ENCODE measurements at regions not wholly inside any gene's neighbourhood (a gene's known extent, or its start where the extent isn't known, plus 50 kb on each side); places are given as distances from the start of the nearest gene placed in this dataset.

DNA sequence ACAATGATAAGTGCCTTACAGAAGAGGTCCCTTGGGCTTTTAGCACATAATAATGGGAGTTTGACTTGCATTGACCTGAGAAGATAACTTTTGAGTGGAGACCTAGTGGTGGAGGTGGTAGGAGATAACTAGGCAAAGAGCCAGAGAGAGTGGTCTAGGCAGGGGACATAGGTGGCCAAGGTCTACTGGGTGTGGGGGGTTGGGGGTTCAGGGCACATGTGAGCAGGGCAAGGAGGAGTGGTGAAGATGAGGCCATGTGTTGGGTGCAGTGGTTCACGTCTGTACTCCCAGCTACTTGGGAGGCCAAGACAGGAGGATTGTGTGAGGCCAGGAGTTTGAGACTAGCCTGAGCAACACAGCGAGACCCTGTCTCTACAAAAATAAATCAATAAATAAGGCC is 74.3 kb upstream of the CTNNBL1 start (continued):
- TF ChIP-seq, protein P1, sequence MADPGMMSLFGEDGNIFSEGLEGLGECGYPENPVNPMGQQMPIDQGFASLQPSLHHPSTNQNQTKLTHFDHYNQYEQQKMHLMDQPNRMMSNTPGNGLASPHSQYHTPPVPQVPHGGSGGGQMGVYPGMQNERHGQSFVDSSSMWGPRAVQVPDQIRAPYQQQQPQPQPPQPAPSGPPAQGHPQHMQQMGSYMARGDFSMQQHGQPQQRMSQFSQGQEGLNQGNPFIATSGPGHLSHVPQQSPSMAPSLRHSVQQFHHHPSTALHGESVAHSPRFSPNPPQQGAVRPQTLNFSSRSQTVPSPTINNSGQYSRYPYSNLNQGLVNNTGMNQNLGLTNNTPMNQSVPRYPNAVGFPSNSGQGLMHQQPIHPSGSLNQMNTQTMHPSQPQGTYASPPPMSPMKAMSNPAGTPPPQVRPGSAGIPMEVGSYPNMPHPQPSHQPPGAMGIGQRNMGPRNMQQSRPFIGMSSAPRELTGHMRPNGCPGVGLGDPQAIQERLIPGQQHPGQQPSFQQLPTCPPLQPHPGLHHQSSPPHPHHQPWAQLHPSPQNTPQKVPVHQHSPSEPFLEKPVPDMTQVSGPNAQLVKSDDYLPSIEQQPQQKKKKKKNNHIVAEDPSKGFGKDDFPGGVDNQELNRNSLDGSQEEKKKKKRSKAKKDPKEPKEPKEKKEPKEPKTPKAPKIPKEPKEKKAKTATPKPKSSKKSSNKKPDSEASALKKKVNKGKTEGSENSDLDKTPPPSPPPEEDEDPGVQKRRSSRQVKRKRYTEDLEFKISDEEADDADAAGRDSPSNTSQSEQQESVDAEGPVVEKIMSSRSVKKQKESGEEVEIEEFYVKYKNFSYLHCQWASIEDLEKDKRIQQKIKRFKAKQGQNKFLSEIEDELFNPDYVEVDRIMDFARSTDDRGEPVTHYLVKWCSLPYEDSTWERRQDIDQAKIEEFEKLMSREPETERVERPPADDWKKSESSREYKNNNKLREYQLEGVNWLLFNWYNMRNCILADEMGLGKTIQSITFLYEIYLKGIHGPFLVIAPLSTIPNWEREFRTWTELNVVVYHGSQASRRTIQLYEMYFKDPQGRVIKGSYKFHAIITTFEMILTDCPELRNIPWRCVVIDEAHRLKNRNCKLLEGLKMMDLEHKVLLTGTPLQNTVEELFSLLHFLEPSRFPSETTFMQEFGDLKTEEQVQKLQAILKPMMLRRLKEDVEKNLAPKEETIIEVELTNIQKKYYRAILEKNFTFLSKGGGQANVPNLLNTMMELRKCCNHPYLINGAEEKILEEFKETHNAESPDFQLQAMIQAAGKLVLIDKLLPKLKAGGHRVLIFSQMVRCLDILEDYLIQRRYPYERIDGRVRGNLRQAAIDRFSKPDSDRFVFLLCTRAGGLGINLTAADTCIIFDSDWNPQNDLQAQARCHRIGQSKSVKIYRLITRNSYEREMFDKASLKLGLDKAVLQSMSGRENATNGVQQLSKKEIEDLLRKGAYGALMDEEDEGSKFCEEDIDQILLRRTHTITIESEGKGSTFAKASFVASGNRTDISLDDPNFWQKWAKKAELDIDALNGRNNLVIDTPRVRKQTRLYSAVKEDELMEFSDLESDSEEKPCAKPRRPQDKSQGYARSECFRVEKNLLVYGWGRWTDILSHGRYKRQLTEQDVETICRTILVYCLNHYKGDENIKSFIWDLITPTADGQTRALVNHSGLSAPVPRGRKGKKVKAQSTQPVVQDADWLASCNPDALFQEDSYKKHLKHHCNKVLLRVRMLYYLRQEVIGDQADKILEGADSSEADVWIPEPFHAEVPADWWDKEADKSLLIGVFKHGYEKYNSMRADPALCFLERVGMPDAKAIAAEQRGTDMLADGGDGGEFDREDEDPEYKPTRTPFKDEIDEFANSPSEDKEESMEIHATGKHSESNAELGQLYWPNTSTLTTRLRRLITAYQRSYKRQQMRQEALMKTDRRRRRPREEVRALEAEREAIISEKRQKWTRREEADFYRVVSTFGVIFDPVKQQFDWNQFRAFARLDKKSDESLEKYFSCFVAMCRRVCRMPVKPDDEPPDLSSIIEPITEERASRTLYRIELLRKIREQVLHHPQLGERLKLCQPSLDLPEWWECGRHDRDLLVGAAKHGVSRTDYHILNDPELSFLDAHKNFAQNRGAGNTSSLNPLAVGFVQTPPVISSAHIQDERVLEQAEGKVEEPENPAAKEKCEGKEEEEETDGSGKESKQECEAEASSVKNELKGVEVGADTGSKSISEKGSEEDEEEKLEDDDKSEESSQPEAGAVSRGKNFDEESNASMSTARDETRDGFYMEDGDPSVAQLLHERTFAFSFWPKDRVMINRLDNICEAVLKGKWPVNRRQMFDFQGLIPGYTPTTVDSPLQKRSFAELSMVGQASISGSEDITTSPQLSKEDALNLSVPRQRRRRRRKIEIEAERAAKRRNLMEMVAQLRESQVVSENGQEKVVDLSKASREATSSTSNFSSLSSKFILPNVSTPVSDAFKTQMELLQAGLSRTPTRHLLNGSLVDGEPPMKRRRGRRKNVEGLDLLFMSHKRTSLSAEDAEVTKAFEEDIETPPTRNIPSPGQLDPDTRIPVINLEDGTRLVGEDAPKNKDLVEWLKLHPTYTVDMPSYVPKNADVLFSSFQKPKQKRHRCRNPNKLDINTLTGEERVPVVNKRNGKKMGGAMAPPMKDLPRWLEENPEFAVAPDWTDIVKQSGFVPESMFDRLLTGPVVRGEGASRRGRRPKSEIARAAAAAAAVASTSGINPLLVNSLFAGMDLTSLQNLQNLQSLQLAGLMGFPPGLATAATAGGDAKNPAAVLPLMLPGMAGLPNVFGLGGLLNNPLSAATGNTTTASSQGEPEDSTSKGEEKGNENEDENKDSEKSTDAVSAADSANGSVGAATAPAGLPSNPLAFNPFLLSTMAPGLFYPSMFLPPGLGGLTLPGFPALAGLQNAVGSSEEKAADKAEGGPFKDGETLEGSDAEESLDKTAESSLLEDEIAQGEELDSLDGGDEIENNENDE (IDR thresholded peaks at IDR 0.05; ENCODE audit: insufficient replicate concordance, low read length): no peak
- TF ChIP-seq TAF7 (optimal IDR thresholded peaks at IDR 0.05; ENCODE audit: borderline replicate concordance, low read depth, low read length) (no peak), KDM1A (IDR thresholded peaks at IDR 0.05; ENCODE audit: borderline replicate concordance, low read length) (no peak), NRF1 (IDR thresholded peaks at IDR 0.05; ENCODE audit: low read depth, low read length) (no peak), CTBP2 (IDR thresholded peaks at IDR 0.05; ENCODE audit: borderline replicate concordance, insufficient read depth, insufficient read length, low read length) (no peak), GABPA (IDR thresholded peaks at IDR 0.05; ENCODE audit: borderline replicate concordance, insufficient read depth, low read length) (no peak), CHD2 (IDR thresholded peaks at IDR 0.05; ENCODE audit: low read length) (no peak), NANOG (IDR thresholded peaks at IDR 0.05; ENCODE audit: insufficient read depth, low read depth, low read length, poor library complexity, severe bottlenecking) (no peak)

Data from H1 (cell line).